Testis (tissue), 2 donors: ENCODE measurements at regions not wholly inside any gene's neighbourhood (a gene's known extent, or its start where the extent isn't known, plus 50 kb on each side); places are given as distances from the start of the nearest gene placed in this dataset.
A peak's percentile ranks its signal among the peaks of the same experiment; 100 is the strongest.

Source experiments
- DNase-seq: peaks from one replicate; pipeline ENCODE4 v3.0.0-alpha.2; 2019
- H3K27ac ChIP-seq, 2 donors: fragments of 200-600 bp; sonication (generic); one replicate each; pipeline ENCODE4 v1.5.1; 2019
- H3K27me3 ChIP-seq: fragments of 200-600 bp; sonication (generic); one replicate; pipeline ENCODE4 v1.5.1; 2019
- H3K36me3 ChIP-seq: fragments of 200-600 bp; sonication (generic); one replicate; pipeline ENCODE4 v1.5.1; 2017; ENCODE audit warnings: low read depth; ENCODE audit errors: missing control alignments
- H3K4me1 ChIP-seq: fragments of 200-600 bp; sonication (generic); one replicate; pipeline ENCODE4 v1.5.1; 2019
- H3K4me3 ChIP-seq, 2 donors: fragments of 200-600 bp; sonication (generic); one replicate each; pipeline ENCODE4 v1.5.1; 2017 to 2019
- H3K9me3 ChIP-seq: fragments of 200-600 bp; sonication (generic); one replicate; pipeline ENCODE4 v1.5.1; 2017
- CTCF ChIP-seq, 3 experiments: fragments of 450-650 bp in 2 of 3; fragments of 200-600 bp in 1 of 3; sonication (generic) in 1 of 3; IDR thresholded peaks; one replicate each; pipeline ENCODE4 v1.5.1; 2016 to 2019; ENCODE audit warnings: antibody characterized with exemption in 3 of 3, mild to moderate bottlenecking in 2 of 3, moderate library complexity in 1 of 3
- POLR2A ChIP-seq: fragments of 450-650 bp; IDR thresholded peaks from one replicate; pipeline ENCODE4 v1.6.1; 2017; ENCODE audit warnings: antibody characterized with exemption, mild to moderate bottlenecking, moderate library complexity
- WGBS, 2 donors: methylation state at CpG; one replicate each; pipeline ENCODE4 v1.1.5; 2018; 5-methylcytosine and 5-hydroxymethylcytosine counted together
- intact Hi-C: fragments of 100-400 bp; cut with DNase I; formaldehyde crosslinking; loops from one replicate; pipeline ENCODE4 v1.15.1; 2023; ENCODE audit warnings: low total_unique reads

GRCh38 chr9:107390778-107391177 lies 98.8 kb downstream of the KLF4 start:
- H3K36me3 ChIP-seq = no peaks in the 10 kb centered on the region
- peaks cover 7% of the 10 kb centered on the region for H3K4me1 ChIP-seq
- H3K27ac ChIP-seq = peak overlapping the region in 1 of 2 donors; percentile 26
- intact Hi-C loops = no loop called here
- 88 to 93% methylated on average over 4 of the region's 4 CpGs for WGBS, 2 donors
- DNase-seq = no peak
- TF ChIP-seq POLR2A (no peak), CTCF (IDR thresholded peaks at IDR 0.05) (no peak)
- H3K9me3 ChIP-seq = no peaks in the 10 kb centered on the region
- H3K27me3 ChIP-seq = no peaks in the 10 kb centered on the region
- H3K4me3 ChIP-seq = no peak overlapping the region

GRCh38 chr9:107390279-107390678 lies 99.3 kb downstream of the KLF4 start:
- intact Hi-C loops = no loop called here
- WGBS, 2 donors = 81 to 86% methylated on average over 8 of the region's 8 CpGs
- Histone ChIP-seq H3K27me3 (no peaks in the 10 kb centered on the region), H3K9me3 (no peaks in the 10 kb centered on the region), H3K27ac (peak overlapping the region in 1 of 2 donors; percentile 26), H3K36me3 (no peaks in the 10 kb centered on the region), H3K4me3 (no peak overlapping the region), H3K4me1 (peaks cover 7% of the 10 kb centered on the region)
- TF ChIP-seq POLR2A (no peak), CTCF (IDR thresholded peaks at IDR 0.05) (no peak)
- no peak for DNase-seq

- Histone ChIP-seq H3K27ac (peak overlapping the region in 1 of 2 donors; percentile 50), H3K4me3 (no peak overlapping the region), H3K36me3 (no peaks in the 10 kb centered on the region), H3K4me1 (peaks cover 7% of the 10 kb centered on the region), H3K27me3 (no peaks in the 10 kb centered on the region), H3K9me3 (no peaks in the 10 kb centered on the region)
- WGBS, 2 donors = 59 to 65% methylated on average over 3 of the region's 3 CpGs
- intact Hi-C loops = no loop called here
- DNase-seq = peak; percentile 36
- no peak for TF ChIP-seq POLR2A
- TF ChIP-seq CTCF (IDR thresholded peaks at IDR 0.05) = no peak
Observed at GRCh38 chr9:107389617-107390071, 99.9 kb downstream of the KLF4 start.

- Histone ChIP-seq H3K9me3 (no peaks in the 10 kb centered on the region), H3K4me3 (no peak overlapping the region), H3K27me3 (no peaks in the 10 kb centered on the region), H3K27ac (peak overlapping the region in 1 of 2 donors; percentile 50), H3K4me1 (peaks cover 7% of the 10 kb centered on the region), H3K36me3 (no peaks in the 10 kb centered on the region)
- TF ChIP-seq CTCF (IDR thresholded peaks at IDR 0.05) (no peak), POLR2A (no peak)
- no peak for DNase-seq
- 63 to 80% methylated on average over 4 of the region's 4 CpGs for WGBS, 2 donors
- intact Hi-C loops = no loop called here
Observed at GRCh38 chr9:107388890-107389289, 100.7 kb downstream of the KLF4 start.

- Histone ChIP-seq H3K9me3 (no peaks in the 10 kb centered on the region), H3K27ac (peak overlapping the region in 1 of 2 donors; percentile 60), H3K36me3 (no peaks in the 10 kb centered on the region), H3K4me1 (peaks cover 7% of the 10 kb centered on the region), H3K27me3 (no peaks in the 10 kb centered on the region), H3K4me3 (no peak overlapping the region)
- 32 to 58% methylated on average over 3 of the region's 3 CpGs for WGBS, 2 donors
- no peak for TF ChIP-seq CTCF (IDR thresholded peaks at IDR 0.05)
- no peak for TF ChIP-seq POLR2A
- intact Hi-C loops = no loop called here
- peak; percentile 37 for DNase-seq
Observed at GRCh38 chr9:107387409-107387808, 102.2 kb downstream of the KLF4 start.
